ENCODE measurements at regions not wholly inside any gene's neighbourhood (a gene's known extent, or its start where the extent isn't known, plus 50 kb on each side); places are given as distances from the start of the nearest gene placed in this dataset.

- TF ChIP-seq, protein P1, sequence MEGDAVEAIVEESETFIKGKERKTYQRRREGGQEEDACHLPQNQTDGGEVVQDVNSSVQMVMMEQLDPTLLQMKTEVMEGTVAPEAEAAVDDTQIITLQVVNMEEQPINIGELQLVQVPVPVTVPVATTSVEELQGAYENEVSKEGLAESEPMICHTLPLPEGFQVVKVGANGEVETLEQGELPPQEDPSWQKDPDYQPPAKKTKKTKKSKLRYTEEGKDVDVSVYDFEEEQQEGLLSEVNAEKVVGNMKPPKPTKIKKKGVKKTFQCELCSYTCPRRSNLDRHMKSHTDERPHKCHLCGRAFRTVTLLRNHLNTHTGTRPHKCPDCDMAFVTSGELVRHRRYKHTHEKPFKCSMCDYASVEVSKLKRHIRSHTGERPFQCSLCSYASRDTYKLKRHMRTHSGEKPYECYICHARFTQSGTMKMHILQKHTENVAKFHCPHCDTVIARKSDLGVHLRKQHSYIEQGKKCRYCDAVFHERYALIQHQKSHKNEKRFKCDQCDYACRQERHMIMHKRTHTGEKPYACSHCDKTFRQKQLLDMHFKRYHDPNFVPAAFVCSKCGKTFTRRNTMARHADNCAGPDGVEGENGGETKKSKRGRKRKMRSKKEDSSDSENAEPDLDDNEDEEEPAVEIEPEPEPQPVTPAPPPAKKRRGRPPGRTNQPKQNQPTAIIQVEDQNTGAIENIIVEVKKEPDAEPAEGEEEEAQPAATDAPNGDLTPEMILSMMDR (conservative IDR thresholded peaks at IDR 0.05; ENCODE audit: low read depth, low read length) = no peak
- TF ChIP-seq EZH2 (IDR thresholded peaks at IDR 0.05; ENCODE audit: borderline replicate concordance, low read depth, low read length, poor library complexity, severe bottlenecking) = no peak
These were observed 1755.2 kb downstream of the C4orf33 start for GRCh38 chr4:130851107-130851506.

Data from A673 (cell line).